Transverse colon (tissue), 4 donors: ENCODE measurements at regions not wholly inside any gene's neighbourhood (a gene's known extent, or its start where the extent isn't known, plus 50 kb on each side); places are given as distances from the start of the nearest gene placed in this dataset.

Experiments
- EP300 ChIP-seq: sonication (generic); formaldehyde crosslinking; IDR thresholded peaks from one replicate; pipeline ENCODE4 v1.6.1; 2017; ENCODE audit warnings: antibody characterized with exemption, low read depth
- POLR2A ChIP-seq: fragments of 450-650 bp; IDR thresholded peaks from one replicate; pipeline ENCODE4 v1.6.1; 2016; ENCODE audit warnings: antibody characterized with exemption, mild to moderate bottlenecking, moderate library complexity
- POLR2AphosphoS5 ChIP-seq, 3 donors: sonication (generic); formaldehyde crosslinking; IDR thresholded peaks; one replicate each; pipeline ENCODE4 v1.6.1; 2016; ENCODE audit warnings: antibody characterized with exemption in 3 of 3
- TF ChIP-seq, protein P1 (sequence below), 5 experiments: fragments of 200-600 bp in 3 of 5; fragments of 450-650 bp in 2 of 5; sonication (generic) in 3 of 5; IDR thresholded peaks; 1 replicate in 2 of 5; 2 replicates in 3 of 5; pipeline ENCODE4 v1.5.1; 2016 to 2017; ENCODE audit warnings: antibody characterized with exemption in 5 of 5, inconsistent platforms in 3 of 5, mild to moderate bottlenecking in 2 of 5, moderate library complexity in 1 of 5

DNA sequence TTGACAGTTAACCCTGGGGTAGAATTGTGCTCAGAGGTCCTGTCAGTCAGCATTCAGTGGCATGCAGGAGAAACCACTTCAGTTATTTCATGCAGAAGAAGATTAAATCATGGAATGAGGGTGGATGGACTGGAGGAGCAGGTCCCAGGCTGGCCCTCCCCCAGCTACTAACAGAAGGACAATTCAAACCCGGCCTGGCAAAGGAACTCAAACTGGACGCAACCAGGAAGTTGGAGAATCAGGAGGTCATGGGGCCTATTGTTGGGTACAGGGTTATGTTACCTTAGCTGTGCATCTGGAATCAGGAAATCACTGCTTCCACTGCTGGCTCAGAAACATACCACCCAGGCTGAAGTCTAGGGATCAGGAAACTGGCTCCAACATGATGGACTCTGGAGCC lies 121.4 kb downstream of the GPAT3 start:
- TF ChIP-seq, protein P1, sequence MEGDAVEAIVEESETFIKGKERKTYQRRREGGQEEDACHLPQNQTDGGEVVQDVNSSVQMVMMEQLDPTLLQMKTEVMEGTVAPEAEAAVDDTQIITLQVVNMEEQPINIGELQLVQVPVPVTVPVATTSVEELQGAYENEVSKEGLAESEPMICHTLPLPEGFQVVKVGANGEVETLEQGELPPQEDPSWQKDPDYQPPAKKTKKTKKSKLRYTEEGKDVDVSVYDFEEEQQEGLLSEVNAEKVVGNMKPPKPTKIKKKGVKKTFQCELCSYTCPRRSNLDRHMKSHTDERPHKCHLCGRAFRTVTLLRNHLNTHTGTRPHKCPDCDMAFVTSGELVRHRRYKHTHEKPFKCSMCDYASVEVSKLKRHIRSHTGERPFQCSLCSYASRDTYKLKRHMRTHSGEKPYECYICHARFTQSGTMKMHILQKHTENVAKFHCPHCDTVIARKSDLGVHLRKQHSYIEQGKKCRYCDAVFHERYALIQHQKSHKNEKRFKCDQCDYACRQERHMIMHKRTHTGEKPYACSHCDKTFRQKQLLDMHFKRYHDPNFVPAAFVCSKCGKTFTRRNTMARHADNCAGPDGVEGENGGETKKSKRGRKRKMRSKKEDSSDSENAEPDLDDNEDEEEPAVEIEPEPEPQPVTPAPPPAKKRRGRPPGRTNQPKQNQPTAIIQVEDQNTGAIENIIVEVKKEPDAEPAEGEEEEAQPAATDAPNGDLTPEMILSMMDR (IDR thresholded peaks at IDR 0.05) = no peak
- TF ChIP-seq POLR2A = no peak
- TF ChIP-seq POLR2AphosphoS5 (IDR thresholded peaks at IDR 0.05) = no peak
- no peak for TF ChIP-seq EP300
